GM19438 (cell line): ENCODE measurements at regions not wholly inside any gene's neighbourhood (a gene's known extent, or its start where the extent isn't known, plus 50 kb on each side); places are given as distances from the start of the nearest gene placed in this dataset.
A peak's percentile ranks its signal among the peaks of the same experiment; 100 is the strongest.

Source experiments
- ATAC-seq: cut with Tn5 transposase; IDR thresholded peaks from one replicate; pipeline ENCODE4 v1.9.1; 2021; ENCODE audit warnings: low read depth; ENCODE audit not compliant: unreplicated experiment

GRCh38 chr7:108809356-108809755, 239.7 kb downstream of the DNAJB9 start:
- ATAC-seq, result no peak

- no peak for ATAC-seq
Measured at GRCh38 chr7:108810756-108811385, 241.2 kb downstream of the DNAJB9 start.

- no peak for ATAC-seq
Measured at GRCh38 chr7:108813251-108814014, 243.8 kb downstream of the DNAJB9 start.

GRCh38 chr7:108815815-108816214, 246.1 kb downstream of the DNAJB9 start:
- ATAC-seq, result no peak

GRCh38 chr7:108818742-108819141, 249.1 kb downstream of the DNAJB9 start:
- ATAC-seq, result no peak

- ATAC-seq, result no peak
Measured at GRCh38 chr7:108824840-108825580, 255.3 kb downstream of the DNAJB9 start.

GRCh38 chr7:108825581-108825909, 255.9 kb downstream of the DNAJB9 start:
- ATAC-seq, result no peak

- no peak for ATAC-seq
Measured at GRCh38 chr7:108836256-108836655, 266.6 kb downstream of the DNAJB9 start.

- no peak for ATAC-seq
Measured at GRCh38 chr7:108838198-108838597, 268.5 kb downstream of the DNAJB9 start.

GRCh38 chr7:108839076-108839475, 269.4 kb downstream of the DNAJB9 start:
- no peak for ATAC-seq

- ATAC-seq, result no peak
Measured at GRCh38 chr7:108845951-108846350, 276.3 kb downstream of the DNAJB9 start.

- no peak for ATAC-seq
Measured at GRCh38 chr7:108846471-108846870, 276.8 kb downstream of the DNAJB9 start.

GRCh38 chr7:108848486-108848885, 278.8 kb downstream of the DNAJB9 start:
- ATAC-seq, result no peak

GRCh38 chr7:108860615-108861014, 290.9 kb downstream of the DNAJB9 start:
- ATAC-seq, result no peak

GRCh38 chr7:108861071-108861470, 291.4 kb downstream of the DNAJB9 start:
- ATAC-seq, result no peak

- ATAC-seq, result no peak
Measured at GRCh38 chr7:108863227-108863848, 293.7 kb downstream of the DNAJB9 start.

GRCh38 chr7:108869070-108869469, 299.4 kb downstream of the DNAJB9 start:
- no peak for ATAC-seq

GRCh38 chr7:108875139-108875538, 305.5 kb downstream of the DNAJB9 start:
- peak; percentile 62 for ATAC-seq

GRCh38 chr7:108890862-108891261, 321.2 kb downstream of the DNAJB9 start:
- no peak for ATAC-seq

GRCh38 chr7:108908456-108908855, 338.8 kb downstream of the DNAJB9 start:
- no peak for ATAC-seq

- ATAC-seq, result no peak
Measured at GRCh38 chr7:108911016-108911415, 341.3 kb downstream of the DNAJB9 start.
